KMS-11 (cell line): ENCODE measurements at regions not wholly inside any gene's neighbourhood (a gene's known extent, or its start where the extent isn't known, plus 50 kb on each side); places are given as distances from the start of the nearest gene placed in this dataset.

Experiments
- H2AFZ ChIP-seq: fragments of 200-600 bp; sonication (generic); 2 replicates; pipeline ENCODE4 v1.6.1; 2016; ENCODE audit warnings: antibody characterized with exemption, mixed run types, low read depth
- H3K27ac ChIP-seq: fragments of 200-600 bp; sonication (generic); 2 replicates; pipeline ENCODE4 v1.6.1; 2016; ENCODE audit warnings: mild to moderate bottlenecking, mixed run types
- H3K27me3 ChIP-seq: fragments of 200-600 bp; sonication (generic); 2 replicates; pipeline ENCODE4 v1.6.1; 2017; ENCODE audit warnings: mild to moderate bottlenecking, low read depth, mixed run types, moderate library complexity; ENCODE audit not compliant: insufficient read depth
- H3K36me3 ChIP-seq: fragments of 200-600 bp; sonication (generic); 2 replicates; pipeline ENCODE4 v1.6.1; 2017; ENCODE audit warnings: mild to moderate bottlenecking, mixed run types; ENCODE audit not compliant: insufficient read depth
- H3K4me1 ChIP-seq: fragments of 200-600 bp; sonication (generic); 2 replicates; pipeline ENCODE4 v1.6.1; 2016; ENCODE audit warnings: mild to moderate bottlenecking, low read depth, mixed run types; ENCODE audit not compliant: poor library complexity, severe bottlenecking
- H3K4me2 ChIP-seq: fragments of 200-600 bp; sonication (generic); 2 replicates; pipeline ENCODE4 v1.7.0; 2016; ENCODE audit warnings: mild to moderate bottlenecking, mixed run types
- H3K4me3 ChIP-seq: fragments of 200-600 bp; sonication (generic); IDR thresholded peaks from 2 replicates; pipeline ENCODE4 v1.6.1; 2017; ENCODE audit warnings: low read depth, low read length, mixed read lengths; ENCODE audit not compliant: insufficient read depth
- H3K79me2 ChIP-seq: fragments of 200-600 bp; sonication (generic); 2 replicates; pipeline ENCODE4 v1.6.1; 2016; ENCODE audit warnings: low read depth, mixed run types; ENCODE audit not compliant: insufficient read depth
- H3K9ac ChIP-seq: fragments of 200-600 bp; sonication (generic); 2 replicates; pipeline ENCODE4 v1.6.1; 2016; ENCODE audit warnings: mild to moderate bottlenecking, mixed run types
- H4K20me1 ChIP-seq: fragments of 200-600 bp; sonication (generic); 2 replicates; pipeline ENCODE4 v1.6.1; 2016; ENCODE audit warnings: mild to moderate bottlenecking, mixed run types; ENCODE audit not compliant: insufficient read depth
- CTCF ChIP-seq: fragments of 200-600 bp; sonication (generic); conservative IDR thresholded peaks from 2 replicates; pipeline ENCODE4 v1.6.1; 2017; ENCODE audit warnings: low read depth, mild to moderate bottlenecking, antibody characterized with exemption, low read length, moderate library complexity, mixed read lengths

GRCh38 chr11:43116071-43116470 lies 195.7 kb upstream of the API5 start:
- Histone ChIP-seq H3K36me3 (no peaks in the 10 kb centered on the region), H3K27me3 (no peaks in the 10 kb centered on the region), H3K4me3 (no peak overlapping the region), H4K20me1 (no peaks in the 10 kb centered on the region), H3K9ac (no peak overlapping the region), H3K4me1 (no peaks in the 10 kb centered on the region), H3K27ac (no peak overlapping the region), H3K79me2 (no peaks in the 10 kb centered on the region), H2AFZ (no peak overlapping the region), H3K4me2 (no peak overlapping the region)
- TF ChIP-seq CTCF = no peak

- Histone ChIP-seq H3K4me3 (no peak overlapping the region), H3K79me2 (no peaks in the 10 kb centered on the region), H3K27ac (no peak overlapping the region), H3K4me1 (no peaks in the 10 kb centered on the region), H3K9ac (no peak overlapping the region), H4K20me1 (no peaks in the 10 kb centered on the region), H3K36me3 (no peaks in the 10 kb centered on the region), H3K4me2 (no peak overlapping the region), H3K27me3 (no peaks in the 10 kb centered on the region), H2AFZ (no peak overlapping the region)
- no peak for TF ChIP-seq CTCF
These were observed 192.4 kb upstream of the API5 start for GRCh38 chr11:43119275-43119970.

GRCh38 chr11:43122546-43122945 lies 189.2 kb upstream of the API5 start:
- Histone ChIP-seq H3K4me3 (no peak overlapping the region), H3K36me3 (no peaks in the 10 kb centered on the region), H3K27me3 (no peaks in the 10 kb centered on the region), H4K20me1 (no peaks in the 10 kb centered on the region), H3K4me1 (no peaks in the 10 kb centered on the region), H3K79me2 (no peaks in the 10 kb centered on the region), H3K4me2 (no peak overlapping the region), H3K9ac (no peak overlapping the region), H2AFZ (no peak overlapping the region), H3K27ac (no peak overlapping the region)
- TF ChIP-seq CTCF = no peak

GRCh38 chr11:43123443-43123842 lies 188.4 kb upstream of the API5 start:
- Histone ChIP-seq H3K9ac (no peak overlapping the region), H4K20me1 (no peaks in the 10 kb centered on the region), H2AFZ (no peak overlapping the region), H3K27ac (no peak overlapping the region), H3K79me2 (no peaks in the 10 kb centered on the region), H3K36me3 (no peaks in the 10 kb centered on the region), H3K4me2 (no peak overlapping the region), H3K27me3 (no peaks in the 10 kb centered on the region), H3K4me3 (no peak overlapping the region), H3K4me1 (no peaks in the 10 kb centered on the region)
- TF ChIP-seq CTCF = no peak
